Retinal pigment epithelial cell (primary cell): ENCODE measurements at regions not wholly inside any gene's neighbourhood (a gene's known extent, or its start where the extent isn't known, plus 50 kb on each side); places are given as distances from the start of the nearest gene placed in this dataset.

Experiments used
- DNase-seq: peaks from one replicate; pipeline ENCODE4 v3.0.0-alpha.2; 2010; ENCODE audit warnings: low read depth
- H3K4me3 ChIP-seq: 2 replicates; pipeline ENCODE4 v1.5.1; 2011; ENCODE audit warnings: mild to moderate bottlenecking, low read length, control low read depth, moderate library complexity
- TF ChIP-seq, protein P1 (sequence below): conservative IDR thresholded peaks from 2 replicates; pipeline ENCODE4 v1.5.1; 2011; ENCODE audit warnings: low read depth, low read length, control low read depth, inconsistent platforms

DNA sequence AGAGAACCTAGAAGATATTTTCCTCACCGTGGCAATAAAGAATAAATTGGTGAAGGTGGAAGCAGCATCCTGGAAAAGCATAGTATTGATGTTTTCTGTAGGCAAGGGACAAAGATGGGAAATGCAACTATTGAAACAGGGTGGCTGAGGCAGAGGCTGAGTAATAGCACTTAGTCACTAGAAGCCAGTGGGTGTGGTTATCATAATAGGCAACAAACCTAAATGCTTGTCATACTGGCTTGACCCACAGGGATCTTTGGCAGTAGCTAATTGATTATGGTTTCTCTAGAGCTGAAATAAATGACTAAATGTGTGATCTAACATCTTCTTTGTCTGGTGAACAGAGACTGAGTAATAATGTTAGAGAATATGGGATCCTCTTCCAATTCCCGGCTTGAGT lies 353.6 kb upstream of the RPS6KA3 start:
- H3K4me3 ChIP-seq = no peak overlapping the region
- TF ChIP-seq, protein P1, sequence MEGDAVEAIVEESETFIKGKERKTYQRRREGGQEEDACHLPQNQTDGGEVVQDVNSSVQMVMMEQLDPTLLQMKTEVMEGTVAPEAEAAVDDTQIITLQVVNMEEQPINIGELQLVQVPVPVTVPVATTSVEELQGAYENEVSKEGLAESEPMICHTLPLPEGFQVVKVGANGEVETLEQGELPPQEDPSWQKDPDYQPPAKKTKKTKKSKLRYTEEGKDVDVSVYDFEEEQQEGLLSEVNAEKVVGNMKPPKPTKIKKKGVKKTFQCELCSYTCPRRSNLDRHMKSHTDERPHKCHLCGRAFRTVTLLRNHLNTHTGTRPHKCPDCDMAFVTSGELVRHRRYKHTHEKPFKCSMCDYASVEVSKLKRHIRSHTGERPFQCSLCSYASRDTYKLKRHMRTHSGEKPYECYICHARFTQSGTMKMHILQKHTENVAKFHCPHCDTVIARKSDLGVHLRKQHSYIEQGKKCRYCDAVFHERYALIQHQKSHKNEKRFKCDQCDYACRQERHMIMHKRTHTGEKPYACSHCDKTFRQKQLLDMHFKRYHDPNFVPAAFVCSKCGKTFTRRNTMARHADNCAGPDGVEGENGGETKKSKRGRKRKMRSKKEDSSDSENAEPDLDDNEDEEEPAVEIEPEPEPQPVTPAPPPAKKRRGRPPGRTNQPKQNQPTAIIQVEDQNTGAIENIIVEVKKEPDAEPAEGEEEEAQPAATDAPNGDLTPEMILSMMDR = no peak
- DNase-seq = no peak

DNA sequence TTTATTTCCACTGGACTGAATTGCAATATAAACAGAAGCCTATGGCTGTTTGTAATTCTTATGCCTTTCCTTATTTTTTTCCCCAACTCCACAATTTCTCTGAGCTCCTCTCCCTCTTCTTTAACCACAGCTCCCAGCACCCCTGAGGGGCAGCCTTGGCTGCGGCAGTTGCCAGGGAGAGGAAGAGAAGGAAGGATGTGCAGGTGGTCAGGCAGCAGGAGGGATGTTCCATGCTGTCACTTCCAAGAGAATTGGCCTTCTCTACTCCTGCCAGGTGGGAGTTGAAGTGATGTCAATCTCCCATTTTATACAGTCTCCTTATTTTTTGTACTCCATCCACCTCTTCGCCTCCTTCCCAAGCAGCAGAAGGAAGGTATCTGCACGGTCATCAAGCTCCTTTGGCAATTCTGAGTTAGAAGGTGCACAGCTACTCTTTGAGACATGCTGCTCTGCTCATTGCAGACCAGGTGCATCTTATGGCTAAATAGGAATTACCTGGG lies 343.3 kb upstream of the RPS6KA3 start:
- no peak for DNase-seq
- TF ChIP-seq, protein P1 = no peak
- H3K4me3 ChIP-seq = no peak overlapping the region

DNA sequence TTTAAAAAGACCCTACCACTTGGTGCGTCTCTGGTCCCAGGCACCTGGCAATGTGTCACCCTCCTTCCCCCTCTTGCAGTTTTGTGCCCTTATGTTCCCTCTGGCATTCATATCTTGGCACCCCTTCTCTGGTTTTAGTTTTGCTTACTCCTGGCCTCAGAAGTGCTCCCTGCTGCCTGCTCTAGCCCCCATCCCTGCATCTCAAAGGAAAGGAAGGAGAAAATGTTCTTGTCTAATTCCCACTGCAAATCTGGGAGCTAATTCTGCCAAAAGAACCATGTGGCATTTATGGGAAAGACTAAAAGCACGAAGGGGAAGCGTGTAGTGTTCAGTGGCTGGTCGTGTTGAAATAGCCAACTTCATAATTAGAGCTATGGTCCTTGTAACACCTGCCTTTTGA lies 340.1 kb upstream of the RPS6KA3 start:
- no peak for DNase-seq
- TF ChIP-seq, protein P1 = no peak
- H3K4me3 ChIP-seq = no peak overlapping the region

DNA sequence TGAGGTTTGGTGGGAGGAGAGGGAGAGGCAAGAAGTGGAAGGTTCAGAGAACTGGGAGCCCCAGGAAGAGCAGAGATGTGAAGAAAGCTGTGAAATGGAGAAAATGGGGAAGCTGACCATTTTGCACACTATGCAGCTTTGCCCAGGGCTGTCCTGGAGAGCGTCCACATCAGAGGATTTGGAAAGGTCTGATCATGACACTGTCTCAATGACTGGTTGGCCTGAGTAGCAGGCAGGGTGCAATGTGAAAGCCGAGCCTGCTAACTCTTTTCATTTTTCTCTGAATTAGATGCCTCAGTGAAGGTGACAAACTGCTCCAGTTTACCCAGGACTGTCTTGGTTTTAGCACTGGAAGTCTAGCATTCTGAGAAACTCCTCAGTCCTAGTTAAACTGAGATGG lies 330.1 kb upstream of the RPS6KA3 start:
- no peak overlapping the region for H3K4me3 ChIP-seq
- no peak for DNase-seq
- TF ChIP-seq, protein P1 = no peak

DNA sequence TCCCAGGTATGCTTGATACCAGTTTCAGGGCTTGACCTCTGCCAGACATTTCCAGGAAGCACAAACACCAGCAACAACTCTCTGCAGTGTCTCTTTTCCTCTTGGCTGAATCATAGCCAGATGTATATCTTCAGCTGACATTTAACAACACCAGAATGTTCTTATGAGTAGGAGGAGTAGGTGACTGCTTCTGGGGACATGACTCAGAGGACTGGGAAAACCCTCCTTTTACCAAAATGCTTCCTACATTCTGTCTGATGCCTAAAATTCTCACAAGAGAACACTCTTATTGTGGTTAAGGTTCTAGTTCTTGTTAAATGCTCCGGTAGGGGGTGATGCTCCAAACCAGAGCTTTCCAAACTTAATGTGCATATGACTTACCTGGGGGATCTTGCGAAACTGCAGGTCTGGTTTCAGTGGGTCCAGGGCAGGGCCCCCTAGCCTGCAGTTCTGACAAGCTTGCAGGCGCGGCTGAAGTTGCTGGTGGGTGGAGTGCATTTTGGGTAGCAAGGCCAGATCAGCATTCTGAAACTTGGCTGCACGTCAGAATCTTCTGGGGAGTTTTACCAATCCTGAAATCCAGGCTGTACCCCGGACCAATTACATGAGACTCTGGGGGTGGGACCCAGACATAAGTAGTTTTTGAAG lies 329.3 kb upstream of the RPS6KA3 start:
- TF ChIP-seq, protein P1 = no peak
- no peak for DNase-seq
- no peak overlapping the region for H3K4me3 ChIP-seq

DNA sequence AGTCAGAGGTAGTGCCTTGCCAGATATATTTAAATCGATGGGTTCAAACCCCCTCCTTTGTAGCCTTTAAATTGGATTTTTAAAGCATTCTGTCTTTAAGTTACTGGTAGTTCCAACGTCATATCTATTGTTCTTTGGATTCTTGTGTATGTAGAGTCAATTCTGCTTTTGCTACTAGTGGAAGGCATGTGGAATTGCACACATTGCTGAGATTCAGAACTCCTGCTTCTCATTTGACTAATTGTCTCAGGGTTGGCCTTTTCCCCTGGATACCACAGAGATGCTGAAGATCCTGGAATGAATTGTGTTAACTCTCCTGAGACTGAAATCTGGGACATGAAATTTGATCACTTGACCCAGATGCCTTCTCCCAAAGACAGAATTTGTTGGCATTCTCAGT lies 328.3 kb upstream of the RPS6KA3 start:
- no peak for DNase-seq
- TF ChIP-seq, protein P1 = peak; percentile 47
- no peak overlapping the region for H3K4me3 ChIP-seq

DNA sequence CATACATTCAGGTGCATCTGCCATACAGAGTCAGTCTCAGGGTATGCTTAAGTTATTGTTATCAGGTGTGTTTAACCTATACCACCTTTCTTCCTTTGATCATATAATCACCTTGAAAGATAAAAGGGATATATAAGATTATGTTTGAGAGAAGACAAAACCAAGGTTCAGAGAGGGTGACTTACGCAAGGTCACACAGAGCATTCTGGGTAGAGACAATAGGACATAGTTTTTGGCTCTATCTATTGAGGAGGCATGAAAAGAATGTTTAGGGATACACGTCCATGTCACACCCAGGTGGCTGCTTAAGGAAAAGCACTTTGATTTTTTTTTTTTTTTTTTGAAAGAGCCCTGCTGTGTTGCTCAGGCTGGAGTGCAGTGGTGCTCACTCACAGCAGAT lies 327.1 kb upstream of the RPS6KA3 start:
- TF ChIP-seq, protein P1 = no peak
- H3K4me3 ChIP-seq = no peak overlapping the region
- DNase-seq = no peak
